MM.1S (cell line): ENCODE measurements at regions not wholly inside any gene's neighbourhood (a gene's known extent, or its start where the extent isn't known, plus 50 kb on each side); places are given as distances from the start of the nearest gene placed in this dataset.

Source experiments
- EZH2 ChIP-seq: fragments of 300-600 bp; sonication (generic); optimal IDR thresholded peaks from 2 replicates; pipeline ENCODE3; 2017; ENCODE audit warnings: low read depth, mild to moderate bottlenecking, antibody characterized with exemption, low read length, mixed read lengths
- EZH2phosphoT487 ChIP-seq: fragments of 300-600 bp; sonication (generic); IDR thresholded peaks from 2 replicates; pipeline ENCODE4 v1.6.1; 2018; ENCODE audit warnings: antibody characterized with exemption, low read length
- TF ChIP-seq, protein P1 (sequence below): fragments of 300-600 bp; sonication (generic); IDR thresholded peaks from 2 replicates; pipeline ENCODE4 v1.5.1; 2016; ENCODE audit warnings: antibody characterized with exemption, low read length, mixed read lengths

GRCh38 chrX:45903781-45904201 is 641.4 kb downstream of the ZNF674 start:
- TF ChIP-seq, protein P1, sequence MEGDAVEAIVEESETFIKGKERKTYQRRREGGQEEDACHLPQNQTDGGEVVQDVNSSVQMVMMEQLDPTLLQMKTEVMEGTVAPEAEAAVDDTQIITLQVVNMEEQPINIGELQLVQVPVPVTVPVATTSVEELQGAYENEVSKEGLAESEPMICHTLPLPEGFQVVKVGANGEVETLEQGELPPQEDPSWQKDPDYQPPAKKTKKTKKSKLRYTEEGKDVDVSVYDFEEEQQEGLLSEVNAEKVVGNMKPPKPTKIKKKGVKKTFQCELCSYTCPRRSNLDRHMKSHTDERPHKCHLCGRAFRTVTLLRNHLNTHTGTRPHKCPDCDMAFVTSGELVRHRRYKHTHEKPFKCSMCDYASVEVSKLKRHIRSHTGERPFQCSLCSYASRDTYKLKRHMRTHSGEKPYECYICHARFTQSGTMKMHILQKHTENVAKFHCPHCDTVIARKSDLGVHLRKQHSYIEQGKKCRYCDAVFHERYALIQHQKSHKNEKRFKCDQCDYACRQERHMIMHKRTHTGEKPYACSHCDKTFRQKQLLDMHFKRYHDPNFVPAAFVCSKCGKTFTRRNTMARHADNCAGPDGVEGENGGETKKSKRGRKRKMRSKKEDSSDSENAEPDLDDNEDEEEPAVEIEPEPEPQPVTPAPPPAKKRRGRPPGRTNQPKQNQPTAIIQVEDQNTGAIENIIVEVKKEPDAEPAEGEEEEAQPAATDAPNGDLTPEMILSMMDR, result no peak
- TF ChIP-seq EZH2, result no peak
- no peak for TF ChIP-seq EZH2phosphoT487
